Putamen (tissue), 1 donor: ENCODE measurements at regions not wholly inside any gene's neighbourhood (a gene's known extent, or its start where the extent isn't known, plus 50 kb on each side); places are given as distances from the start of the nearest gene placed in this dataset.
"Not testable (repeated sequence)": the region's sequence is repeated elsewhere in the genome, so short reads cannot be mapped to it uniquely, and the experiment has no call there.

ENCODE experiments used
- DNase-seq: peaks from one replicate; pipeline ENCODE4 v3.0.0-alpha.2; 2016; ENCODE audit warnings: low spot score

DNA sequence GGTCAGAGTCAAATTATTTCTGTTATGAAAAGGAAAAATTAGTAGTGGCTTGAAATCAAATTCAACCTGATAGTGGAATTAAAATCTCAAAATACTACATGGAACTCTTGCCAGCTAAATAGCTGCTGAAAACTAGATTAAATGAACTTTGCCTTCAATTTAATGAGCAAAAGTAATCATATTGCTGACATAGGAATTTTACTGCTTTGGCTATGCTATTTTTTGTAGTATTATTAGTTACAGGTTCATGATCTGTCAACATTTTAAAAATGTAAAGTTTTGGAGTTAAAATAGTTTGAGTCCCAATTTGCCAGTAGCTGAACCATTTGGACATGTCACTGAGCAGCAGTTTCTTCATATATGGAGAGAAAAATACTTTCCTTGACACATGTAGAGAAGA, 81.4 kb downstream of the RERGL start:
- no peak for DNase-seq

DNA sequence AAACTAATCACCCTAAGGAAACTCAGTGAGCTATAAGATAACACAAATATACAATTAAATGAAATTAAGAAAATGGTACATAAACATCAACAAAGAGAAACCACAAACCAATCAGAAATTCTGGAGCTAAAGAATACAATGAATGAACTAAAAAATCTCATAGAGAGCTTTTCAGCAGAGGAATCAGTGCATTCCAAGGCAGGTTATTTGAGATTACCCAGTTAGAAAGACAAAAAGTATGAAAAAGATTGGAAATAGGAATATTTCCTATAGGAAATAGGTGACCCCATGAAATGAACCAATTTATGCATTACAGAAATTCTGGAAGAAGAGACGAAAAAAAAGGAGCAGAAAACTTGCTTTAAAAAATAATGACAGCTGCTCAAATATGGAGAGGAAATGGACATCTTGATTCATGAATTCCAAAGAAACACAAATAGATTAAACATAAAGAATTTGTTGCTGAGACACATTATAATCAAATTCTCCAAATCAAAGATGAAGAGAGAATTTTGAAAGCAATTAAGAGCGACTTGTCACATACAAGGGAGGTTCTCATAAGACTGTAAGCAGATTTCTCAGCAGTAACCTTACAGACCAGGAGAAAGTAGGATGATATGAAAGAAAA, 90.7 kb downstream of the RERGL start:
- DNase-seq: no peak

DNA sequence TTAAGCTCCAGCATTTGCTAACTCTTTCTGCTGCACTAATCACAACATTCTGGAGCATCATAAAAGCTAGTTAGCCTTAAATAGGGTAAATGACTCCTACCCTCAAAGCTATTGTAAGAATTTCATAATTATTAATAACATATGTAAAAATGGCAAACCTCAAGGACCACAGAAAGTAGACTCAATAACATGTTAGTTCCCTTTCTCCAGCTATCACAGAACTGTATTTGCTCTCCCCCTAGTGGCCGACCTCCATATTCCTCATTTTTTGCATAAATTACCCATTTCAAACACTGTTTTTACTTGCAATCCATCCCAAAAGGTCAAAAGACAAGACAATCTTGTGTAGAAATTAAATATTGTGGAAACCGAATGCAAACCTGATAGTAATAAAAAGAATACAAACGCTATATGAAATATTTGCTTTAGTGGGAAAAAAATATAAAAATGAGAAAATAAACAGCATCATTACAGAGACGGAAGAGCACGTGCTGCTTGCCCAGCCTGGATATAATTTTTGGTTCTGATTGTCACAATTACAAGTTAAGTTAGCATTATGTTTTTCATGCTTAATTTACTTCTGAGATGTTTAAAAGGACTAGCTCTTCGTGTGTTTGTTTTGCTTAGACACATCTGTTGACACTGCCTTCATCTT, 97.9 kb downstream of the RERGL start:
- peak; percentile 47 for DNase-seq

DNA sequence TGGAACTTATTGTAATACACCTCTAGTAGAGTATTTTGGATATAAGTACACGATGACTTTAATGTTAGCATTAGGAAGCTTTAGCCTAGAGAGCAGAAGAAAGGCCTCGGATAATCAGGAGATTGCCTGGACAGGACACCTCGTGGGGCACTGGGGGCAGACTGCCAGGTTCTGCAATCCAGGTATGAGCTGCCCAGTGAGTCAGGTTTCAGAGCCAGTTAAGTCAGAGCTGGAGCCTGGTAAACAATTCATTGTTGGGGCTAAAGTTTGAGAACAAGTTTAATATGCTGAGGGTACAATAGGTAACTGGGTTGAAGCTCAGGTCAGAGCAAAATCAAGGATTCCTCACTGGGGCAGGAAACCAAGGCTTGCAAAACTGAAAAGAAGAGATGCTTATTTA, 107.4 kb downstream of the RERGL start:
- no peak for DNase-seq

DNA sequence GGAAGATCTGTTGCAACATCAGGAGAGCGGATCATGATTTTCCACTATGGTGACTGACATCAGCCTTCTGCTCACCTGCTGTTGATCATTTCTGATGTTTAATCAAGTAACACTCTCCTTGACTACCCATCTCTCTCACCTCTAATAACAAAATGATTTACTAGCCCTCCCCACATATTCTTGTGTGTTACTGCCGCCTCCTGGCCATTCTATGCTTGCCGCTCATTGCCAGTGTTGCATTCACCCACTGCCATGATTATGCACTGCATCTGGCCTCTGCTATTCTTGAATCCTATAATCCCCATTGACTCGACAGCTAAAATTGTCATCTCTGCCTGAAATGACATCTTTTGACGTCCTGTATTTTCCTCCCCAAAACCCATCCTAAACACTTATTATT, 113.8 kb downstream of the RERGL start:
- no peak for DNase-seq

DNA sequence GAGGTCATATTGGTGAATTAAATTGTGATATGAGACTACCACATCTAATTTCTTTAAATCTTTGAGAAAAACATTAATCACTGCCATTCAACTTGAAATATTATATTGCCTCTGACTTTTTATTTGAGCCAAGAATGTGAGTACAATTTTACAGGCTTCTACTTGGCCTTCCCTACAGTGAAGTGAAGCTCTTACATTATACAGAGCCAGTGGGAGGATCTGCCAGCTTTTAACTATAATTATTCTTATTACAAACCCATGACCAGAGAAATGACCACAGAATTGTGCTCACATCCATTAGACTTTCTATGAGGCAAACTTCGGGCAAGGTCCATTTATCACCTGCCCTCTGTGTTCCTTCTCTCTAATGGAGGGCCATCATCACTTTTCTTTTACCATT, 114.2 kb downstream of the RERGL start:
- DNase-seq: no peak

DNA sequence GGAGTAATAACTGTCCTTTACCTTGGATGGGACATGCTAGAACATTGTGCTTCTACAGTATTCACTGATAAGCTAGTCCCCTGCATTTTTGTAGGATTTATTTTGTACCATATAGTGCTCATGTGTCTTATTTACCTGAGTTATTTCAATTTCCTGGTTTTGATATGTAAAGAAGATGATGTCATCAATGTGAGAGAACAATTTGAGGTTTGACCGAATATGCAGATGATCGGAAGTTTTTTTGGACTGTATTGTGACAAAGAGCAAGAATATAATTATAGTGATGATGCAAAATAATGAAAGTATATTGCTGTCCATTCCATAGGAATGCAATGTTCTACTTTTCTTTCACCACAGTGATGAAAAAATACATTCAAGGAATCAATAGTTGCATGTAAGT, 114.8 kb downstream of the RERGL start:
- DNase-seq: no peak

DNA sequence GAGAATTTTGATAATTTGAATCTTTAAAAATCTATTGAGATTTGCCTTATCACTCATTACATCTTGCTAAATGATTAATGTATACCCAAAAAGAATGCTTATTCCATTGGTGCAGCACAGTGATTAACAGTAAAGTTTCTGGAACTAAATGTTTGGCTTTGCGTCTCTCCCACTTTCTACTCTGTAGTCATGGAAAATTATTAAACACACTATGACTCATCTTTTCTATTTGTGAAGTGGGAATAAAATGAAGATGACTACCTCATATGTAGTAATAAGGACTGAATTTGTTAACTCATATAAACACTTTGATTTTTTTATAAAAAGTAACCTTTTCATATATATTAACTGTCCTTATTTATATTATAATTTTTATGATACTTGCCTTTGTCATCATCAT, 118.1 kb downstream of the RERGL start:
- no peak for DNase-seq

DNA sequence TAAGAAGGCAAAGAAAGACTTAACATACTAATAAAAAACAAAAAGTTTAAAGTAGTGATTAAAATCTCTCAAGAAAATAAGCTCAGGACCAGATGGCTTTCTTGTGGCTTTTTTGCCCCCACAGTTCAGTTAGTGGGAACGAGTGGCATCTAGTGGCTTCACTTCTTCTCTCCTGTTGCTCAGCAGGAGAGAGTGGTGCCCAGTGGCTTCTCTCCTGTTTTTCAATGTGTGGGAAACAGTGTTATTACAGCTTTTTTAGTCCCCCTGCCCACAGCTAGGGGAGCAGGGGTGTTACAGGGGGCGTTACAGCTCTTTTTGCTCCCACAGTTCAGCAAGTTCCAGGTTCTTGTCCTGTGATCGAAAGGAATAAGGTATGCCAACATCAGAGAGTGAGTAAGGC, 135.2 kb downstream of the RERGL start:
- DNase-seq: no peak

DNA sequence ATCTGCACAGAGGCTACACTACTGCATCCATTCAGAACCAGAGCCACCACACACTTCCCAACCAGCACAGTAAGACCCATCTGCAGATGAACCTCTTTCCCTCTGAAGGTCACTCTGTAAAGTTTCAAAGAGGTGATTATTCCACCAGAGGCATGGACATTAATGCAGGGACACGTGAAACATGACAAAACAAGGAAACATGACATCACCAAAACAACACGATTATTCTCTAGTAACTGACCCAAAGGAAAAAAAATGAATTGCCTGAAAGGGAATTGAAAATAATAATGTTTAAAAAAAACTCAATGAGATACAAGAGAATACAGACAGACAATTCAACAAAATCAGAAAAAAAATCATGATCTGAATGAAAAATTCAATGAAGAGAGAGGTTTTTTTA, 139.1 kb downstream of the RERGL start:
- no peak for DNase-seq

DNA sequence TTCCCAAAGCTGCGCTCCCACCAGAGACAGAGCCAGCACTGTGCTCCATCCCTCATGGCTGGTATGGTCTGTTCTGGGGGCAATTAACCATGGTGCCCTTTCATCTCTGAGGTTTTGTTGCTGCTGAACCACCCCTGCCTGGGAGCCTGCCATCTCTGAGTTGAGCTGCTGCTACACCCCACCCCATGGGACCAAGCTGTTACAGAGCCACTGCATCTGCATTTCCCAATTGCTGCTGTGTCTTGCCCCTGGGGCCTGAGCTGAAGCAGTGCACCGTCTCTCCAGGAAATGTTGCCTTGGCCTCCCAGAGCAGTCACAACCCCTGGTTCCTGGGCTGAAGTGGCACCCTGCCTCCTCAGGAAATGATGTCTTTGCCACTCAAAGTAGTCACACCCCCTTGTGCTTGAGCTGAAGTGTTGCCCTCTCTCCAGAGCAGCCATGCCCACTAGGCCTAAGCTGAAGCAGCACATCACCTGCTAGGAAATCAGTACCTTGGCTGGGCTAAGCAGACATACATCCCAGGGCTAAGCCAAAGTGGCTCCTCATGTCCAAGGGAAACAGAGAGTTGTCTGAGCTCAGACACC, 140.3 kb downstream of the RERGL start:
- DNase-seq: no peak

DNA sequence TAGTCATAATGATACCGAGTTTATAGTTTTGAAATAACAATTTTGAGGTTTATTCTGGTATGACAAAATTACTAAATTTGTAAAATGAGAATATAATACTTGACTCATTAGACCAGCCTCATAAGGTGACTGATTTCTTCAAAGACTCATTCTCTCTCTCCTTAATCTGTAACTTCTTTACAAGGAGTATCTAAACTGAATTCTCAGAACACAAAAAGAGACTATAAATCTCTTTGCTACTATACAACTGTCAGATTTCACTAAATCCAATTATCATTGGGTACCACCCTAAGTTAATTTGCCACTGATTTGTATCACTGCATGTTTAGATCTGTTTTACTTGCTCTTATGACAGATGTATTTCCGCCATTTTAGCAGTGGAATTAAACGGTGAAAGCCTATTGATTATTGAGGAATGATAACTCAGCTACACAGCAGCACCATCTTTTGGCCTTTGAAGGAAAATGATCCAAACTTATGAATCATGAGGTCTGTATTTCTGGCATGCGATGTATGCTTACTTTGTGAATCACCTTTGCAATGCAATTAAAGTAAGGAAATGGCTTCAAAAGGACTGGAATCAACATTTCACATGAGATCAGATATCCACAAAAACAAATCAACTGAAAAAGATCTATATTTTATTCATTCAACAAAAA, 161.2 kb downstream of the RERGL start:
- DNase-seq: peak; percentile 22

DNA sequence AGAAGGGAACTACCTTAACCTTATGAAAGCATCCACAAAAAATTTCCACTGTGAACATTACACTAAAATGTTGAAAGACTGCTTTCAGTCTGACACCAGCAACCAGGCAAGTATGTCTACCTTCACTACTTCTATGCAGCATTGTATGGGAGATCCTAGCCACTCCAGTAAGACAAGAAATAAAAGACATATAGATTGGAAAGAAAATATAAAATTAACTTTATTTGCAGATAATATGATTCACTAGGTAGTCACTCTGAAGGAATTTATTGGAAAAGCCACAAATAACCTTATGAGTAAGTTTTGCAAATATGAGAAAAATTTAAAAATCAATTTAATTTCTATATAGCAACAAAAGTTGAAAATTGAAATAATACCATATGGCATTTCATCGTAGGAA, 172.0 kb downstream of the RERGL start:
- no peak for DNase-seq

DNA sequence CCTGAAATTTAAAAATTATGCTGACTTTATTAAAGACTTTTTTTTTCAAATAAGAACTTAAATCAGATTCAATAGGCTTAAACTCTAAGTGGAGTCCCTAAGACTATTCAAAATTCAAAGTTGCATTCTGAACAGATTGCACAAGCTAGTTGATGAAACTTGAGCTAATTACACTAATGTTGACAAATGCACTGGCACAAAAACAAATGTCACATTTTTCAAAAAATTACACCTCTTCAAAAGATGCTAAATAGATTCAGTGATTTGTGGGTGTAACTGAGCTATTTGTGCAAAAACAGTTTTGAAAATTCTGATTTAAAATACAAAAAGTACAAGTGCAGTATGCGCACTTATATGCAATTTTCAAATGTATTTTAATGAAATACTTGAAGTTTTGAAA, 205.4 kb downstream of the RERGL start:
- DNase-seq: no peak

DNA sequence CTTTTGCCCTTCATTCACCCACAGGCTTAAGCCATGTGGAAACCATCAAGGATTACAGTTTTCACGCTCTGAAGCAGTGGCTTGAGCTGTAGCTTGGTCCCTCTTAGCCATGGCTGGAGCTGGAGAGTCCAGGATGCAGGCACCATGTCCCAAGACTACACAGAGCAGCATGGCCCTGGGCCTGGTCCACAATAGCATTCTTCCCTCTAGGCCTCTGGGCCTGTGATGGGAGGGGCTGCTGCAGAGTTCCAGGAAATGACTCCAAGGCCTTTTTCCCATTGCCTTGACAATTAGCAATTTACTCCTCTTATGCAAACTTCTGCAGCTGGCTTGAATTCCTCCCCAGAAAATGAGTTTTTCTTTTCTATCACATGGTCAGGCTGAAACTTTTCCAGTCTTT, 211.3 kb downstream of the RERGL start:
- no peak for DNase-seq

DNA sequence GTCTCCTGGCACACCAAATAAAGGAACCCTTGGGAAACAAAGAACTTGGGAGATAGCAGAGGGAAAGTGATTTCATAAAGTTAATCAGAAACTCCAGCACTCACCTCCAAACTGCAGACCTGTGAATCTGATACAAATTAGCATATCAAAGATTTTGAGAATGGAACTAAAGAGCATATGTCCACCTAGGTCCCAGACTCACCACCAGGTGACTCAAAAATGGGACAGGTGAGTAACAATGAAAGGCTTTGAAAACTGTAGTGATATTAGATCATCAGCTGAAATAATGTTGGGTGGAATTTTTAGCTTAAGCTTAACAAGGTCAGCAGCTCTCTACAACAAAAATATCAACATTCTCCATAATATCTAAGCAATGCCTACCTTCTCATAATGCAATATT, 214.8 kb downstream of the RERGL start:
- DNase-seq: no peak

DNA sequence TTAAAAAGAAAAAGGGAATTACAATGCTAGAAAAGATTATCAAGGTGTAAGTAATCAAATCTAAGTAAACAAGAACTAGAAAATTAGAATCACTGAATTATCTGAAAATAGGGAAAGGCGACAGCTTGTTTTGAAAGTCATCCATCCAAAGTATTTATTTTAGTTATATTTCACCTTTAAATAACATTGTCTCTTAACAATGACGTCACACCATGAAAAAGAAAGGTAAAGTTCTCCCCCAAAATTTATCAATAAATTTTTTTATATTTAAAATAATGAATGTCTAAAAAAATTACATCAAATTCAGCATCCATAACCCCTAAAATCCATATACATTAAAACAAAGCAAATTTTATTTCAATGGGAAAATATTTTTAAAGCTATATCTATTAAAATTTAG, 223.2 kb downstream of the RERGL start:
- no peak for DNase-seq

DNA sequence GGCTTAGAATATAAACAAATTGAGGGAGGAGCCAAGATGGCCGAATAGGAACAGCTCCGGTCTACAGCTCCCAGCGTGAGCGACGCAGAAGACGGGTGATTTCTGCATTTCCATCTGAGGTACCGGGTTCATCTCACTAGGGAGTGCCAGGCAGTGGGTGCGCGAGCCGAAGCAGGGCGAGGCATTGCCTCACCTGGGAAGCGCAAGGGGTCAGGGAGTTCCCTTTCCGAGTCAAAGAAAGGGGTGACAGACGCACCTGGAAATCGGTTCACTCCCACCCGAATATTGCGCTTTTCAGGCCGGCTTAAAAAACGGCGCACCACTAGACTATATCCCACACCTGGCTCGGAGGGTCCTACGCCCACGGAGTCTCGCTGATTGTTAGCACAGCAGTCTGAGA, 234.4 kb downstream of the RERGL start:
- not testable (repeated sequence) for DNase-seq

DNA sequence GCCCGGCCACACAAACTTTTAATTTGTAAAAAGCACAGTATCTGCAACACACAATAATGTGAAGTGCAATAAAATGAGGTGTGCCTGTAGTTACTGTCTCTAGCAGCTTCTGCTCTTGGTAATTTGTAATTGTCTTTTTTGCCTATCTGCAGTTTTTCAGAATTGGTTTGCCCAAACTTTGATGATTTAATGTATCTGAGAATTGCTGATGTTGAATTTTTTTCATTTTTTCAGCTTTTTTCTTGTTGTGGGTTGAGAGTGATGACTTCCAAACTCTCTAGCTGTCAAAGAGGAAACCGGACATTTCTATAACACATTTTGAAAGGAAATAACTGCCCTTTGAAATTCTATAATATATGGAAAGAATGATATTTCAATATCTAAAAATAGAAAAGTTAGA, 236.9 kb downstream of the RERGL start:
- DNase-seq: no peak

DNA sequence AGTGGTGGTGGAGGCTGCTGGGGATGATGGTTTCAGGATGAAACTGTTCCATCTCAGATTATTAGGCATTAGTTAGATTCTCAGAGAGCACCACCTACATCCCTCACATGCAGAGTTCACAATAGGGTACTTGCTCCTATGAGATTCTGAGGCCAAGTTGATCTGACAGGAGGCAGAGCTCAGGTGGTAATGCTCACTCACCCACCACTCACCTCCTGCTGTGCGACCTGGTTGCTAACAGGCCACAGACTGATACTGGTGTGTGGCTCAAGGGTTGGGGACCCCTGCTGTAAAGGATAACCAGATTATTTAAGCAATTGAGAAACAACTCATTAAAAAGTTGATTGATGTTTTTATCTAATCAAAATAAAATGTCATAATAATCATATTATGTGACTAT, 248.5 kb downstream of the RERGL start:
- no peak for DNase-seq

DNA sequence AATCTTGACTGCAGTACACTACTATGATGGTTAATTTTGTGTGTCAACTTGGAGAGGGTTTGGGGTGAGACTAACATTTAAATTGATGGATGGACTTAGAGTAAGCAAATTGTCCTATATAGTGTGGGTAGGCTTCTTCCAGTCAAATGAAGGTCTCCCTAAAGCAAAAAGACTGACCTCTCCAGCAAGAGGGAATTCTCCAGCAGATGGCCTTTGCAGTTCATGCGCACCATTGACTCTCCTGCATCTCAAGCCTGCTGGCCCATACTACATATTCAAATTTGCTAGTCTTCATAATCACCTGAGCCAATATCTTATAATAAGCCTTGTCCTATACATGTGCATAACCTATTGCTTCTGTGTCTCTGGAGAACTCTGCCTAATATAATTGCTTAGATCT, 260.2 kb downstream of the RERGL start:
- DNase-seq: no peak

DNA sequence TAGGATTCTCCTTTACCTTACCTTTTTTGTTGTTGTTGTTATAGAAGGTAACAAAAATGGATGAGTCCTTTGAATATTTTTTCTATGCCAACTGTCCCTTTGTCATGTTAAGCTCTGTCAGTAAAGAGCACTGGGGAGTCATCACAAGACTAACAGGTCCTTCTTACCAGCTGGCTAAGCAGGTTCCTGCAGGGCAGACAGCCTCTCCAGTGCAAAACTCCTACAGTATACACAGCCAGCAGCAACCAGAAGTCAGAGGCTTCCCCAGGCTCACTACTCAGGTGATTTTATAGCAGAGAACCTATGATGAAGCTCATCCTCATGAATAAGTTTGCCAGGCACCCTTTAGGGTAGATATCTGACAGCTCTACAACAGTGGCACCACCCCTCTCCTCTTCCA, 271.1 kb downstream of the RERGL start:
- DNase-seq: no peak

DNA sequence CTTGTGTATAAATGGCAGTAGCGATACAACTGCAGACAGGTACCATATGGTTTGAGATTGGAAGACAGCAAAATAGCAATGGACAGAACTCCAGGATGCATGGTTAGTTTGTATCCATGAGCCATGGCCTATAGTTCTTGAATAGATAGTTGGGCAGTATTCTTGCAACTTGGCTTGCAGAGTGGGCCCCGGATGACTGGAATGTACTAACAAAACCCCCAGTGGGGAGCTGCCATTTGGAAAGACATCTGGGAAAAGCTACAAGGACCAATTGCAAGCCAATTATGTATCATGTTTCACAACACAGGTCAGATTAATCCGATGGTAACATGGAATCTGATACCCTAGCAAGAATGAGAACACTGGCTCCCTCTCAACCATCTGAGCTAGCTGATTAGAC, 279.6 kb downstream of the RERGL start:
- DNase-seq: no peak
